ENCODE measurements at regions not wholly inside any gene's neighbourhood (a gene's known extent, or its start where the extent isn't known, plus 50 kb on each side); places are given as distances from the start of the nearest gene placed in this dataset.

DNA sequence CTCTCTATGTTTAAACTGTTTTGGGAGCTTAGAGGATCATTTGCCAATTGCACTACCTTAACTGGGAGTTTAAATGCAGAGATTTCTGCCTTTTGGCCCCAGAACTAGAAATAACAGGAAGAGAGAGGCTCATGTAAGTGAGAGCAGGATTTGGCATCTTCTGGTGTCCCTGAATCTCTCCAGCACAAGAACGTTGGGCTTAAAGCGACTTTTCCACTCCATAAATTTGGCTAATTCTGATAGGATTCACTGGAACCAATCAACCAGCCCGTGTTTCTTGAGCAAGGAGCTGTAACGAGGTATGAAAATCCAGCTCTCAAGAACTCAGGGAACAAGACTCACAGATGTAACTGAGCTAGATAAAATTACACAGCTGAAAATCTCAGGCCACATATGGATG, 181.0 kb downstream of the C1D start:
- TF ChIP-seq, protein P1, sequence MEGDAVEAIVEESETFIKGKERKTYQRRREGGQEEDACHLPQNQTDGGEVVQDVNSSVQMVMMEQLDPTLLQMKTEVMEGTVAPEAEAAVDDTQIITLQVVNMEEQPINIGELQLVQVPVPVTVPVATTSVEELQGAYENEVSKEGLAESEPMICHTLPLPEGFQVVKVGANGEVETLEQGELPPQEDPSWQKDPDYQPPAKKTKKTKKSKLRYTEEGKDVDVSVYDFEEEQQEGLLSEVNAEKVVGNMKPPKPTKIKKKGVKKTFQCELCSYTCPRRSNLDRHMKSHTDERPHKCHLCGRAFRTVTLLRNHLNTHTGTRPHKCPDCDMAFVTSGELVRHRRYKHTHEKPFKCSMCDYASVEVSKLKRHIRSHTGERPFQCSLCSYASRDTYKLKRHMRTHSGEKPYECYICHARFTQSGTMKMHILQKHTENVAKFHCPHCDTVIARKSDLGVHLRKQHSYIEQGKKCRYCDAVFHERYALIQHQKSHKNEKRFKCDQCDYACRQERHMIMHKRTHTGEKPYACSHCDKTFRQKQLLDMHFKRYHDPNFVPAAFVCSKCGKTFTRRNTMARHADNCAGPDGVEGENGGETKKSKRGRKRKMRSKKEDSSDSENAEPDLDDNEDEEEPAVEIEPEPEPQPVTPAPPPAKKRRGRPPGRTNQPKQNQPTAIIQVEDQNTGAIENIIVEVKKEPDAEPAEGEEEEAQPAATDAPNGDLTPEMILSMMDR (IDR thresholded peaks at IDR 0.05; ENCODE audit: insufficient read depth, low read depth, low read length, missing control alignments), result no peak
- no peak for DNase-seq (ENCODE audit: low read depth)
- no peak overlapping the region for H3K4me3 ChIP-seq (ENCODE audit: low read length)

DNA sequence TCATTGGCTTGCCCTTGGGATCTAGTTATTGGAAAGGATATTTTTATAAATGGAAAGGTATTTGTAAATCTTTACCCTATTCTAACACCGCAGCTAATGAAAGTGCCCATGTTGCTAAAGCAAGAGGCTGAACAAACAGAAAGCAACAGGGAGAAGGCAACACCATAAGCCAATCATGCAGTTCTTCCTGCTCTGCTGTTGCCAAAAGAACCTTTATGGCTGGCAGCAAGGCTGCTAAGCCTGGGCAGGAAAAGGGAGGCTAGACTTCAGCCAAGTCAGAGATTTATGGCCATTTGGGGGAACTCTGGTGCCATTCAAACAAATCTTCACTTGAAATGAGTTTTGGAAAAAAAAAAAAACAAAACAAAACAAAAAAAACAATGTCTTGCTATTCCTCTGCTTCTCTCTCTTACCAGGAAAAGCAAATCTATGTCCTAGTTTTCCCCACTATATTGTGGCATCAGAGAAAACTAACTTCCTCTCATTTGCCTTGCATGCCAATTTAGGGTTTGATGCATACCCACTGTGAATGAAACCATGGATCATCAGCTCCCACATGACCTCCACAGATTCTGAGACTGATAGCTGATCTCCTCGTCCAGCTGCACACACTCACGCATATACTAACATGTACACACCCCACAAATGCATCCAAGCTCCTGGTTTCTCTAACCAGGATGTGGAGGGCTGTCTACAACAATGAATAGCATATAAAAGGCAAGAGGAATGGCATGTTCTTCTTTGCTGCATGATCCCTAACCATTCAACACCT, 179.3 kb downstream of the C1D start:
- DNase-seq (ENCODE audit: low read depth), result no peak
- TF ChIP-seq, protein P1 (IDR thresholded peaks at IDR 0.05; ENCODE audit: insufficient read depth, low read depth, low read length, missing control alignments), result no peak
- no peak overlapping the region for H3K4me3 ChIP-seq (ENCODE audit: low read length)

DNA sequence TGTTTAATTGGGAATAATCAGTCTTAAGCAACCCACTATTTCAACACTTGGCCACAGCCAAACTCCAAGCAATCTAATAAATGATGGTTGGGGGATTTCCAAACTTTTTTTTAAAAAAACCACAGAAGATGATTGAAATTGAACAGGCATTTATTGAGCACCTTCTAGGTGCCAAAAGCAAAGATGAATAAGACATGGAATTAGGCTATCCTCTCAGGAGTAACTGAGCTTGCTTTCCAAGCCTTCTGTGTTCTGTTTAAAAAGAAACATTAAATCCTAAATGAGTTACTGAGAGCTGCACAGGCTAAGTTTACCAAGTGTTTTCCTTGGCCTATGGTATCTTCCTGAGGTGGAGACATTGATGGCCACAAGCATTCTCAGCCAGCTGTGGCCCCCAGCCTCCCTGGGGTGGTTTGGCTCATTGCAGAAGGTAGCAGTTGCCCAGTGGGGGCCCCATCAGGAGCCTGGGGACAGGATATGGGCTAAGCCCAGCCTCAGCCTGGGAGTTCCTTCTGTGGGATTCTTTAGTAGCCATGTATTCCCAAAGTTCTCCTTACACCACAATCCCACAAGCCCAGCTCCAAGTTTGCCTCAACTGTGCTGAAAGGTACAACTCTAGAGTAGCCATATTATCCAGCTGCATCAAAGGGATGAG, 174.3 kb downstream of the C1D start:
- no peak overlapping the region for H3K4me3 ChIP-seq (ENCODE audit: low read length)
- no peak for DNase-seq (ENCODE audit: low read depth)
- TF ChIP-seq, protein P1 (IDR thresholded peaks at IDR 0.05; ENCODE audit: insufficient read depth, low read depth, low read length, missing control alignments), result no peak

DNA sequence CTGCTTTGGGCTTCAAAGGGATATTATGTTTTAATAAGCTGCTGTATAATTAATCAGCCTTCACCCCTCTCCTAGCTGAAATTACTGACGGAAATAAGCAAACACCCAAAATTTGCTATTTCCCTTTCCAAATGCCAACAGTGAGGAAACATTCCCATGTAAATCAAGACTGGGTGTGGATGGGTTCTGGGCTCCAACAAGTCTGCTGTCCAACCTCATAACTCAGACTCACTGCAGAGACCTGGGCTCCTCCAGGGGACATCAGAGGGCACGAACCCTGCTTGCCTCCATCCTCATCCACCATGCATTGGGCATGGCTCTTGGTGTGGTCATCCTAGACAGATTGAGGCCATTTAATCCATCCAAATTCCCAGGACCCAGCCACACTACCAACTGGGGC, 173.7 kb downstream of the C1D start:
- no peak overlapping the region for H3K4me3 ChIP-seq (ENCODE audit: low read length)
- TF ChIP-seq, protein P1 (IDR thresholded peaks at IDR 0.05; ENCODE audit: insufficient read depth, low read depth, low read length, missing control alignments), result no peak
- no peak for DNase-seq (ENCODE audit: low read depth)

DNA sequence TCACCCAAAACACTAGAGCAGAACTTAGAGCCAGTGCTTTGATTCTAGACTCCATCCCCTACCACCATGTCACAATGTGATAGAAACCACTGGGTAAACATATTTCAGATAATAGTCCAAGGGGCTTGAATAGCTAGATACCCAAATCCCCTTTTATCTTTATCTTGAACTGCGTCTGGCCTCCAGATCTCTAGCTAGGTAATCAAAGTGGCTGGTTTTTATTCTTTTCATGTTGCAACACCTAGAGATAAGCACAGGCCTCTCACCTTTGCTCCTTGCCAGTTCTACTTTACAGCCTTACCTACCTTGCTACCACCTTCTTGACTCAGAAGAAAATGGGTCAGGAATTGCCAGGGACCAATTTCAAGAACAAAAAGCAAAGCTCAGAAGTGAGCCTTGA, 171.2 kb downstream of the C1D start:
- H3K4me3 ChIP-seq (ENCODE audit: low read length), result no peak overlapping the region
- TF ChIP-seq, protein P1 (IDR thresholded peaks at IDR 0.05; ENCODE audit: insufficient read depth, low read depth, low read length, missing control alignments), result no peak
- DNase-seq (ENCODE audit: low read depth), result no peak

DNA sequence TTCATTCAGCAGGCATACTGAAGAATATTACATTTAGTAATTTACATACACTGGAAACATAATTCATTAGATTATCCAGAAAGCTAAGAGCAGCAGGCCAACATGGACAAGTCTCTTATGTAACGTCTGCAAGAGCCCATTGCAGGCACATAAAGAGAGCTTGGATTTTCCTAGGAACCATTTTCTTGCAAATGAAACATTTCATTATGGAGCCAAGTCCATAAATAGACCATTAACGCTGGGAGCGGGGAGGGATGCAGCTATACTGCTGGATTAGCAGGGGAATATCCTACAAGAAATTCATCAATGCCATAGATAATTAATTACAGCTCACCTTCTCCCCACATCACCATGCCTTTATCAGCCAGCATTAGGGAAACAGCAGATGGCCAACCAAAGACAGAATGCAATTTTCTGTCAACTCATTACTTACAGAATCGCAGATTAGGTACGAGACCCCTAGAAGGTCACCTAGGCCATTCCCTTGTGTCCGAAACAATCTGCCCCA, 170.4 kb downstream of the C1D start:
- no peak for DNase-seq (ENCODE audit: low read depth)
- TF ChIP-seq, protein P1 (IDR thresholded peaks at IDR 0.05; ENCODE audit: insufficient read depth, low read depth, low read length, missing control alignments), result no peak
- no peak overlapping the region for H3K4me3 ChIP-seq (ENCODE audit: low read length)
